IPS-NIHi11 (cell line): ENCODE measurements at regions not wholly inside any gene's neighbourhood (a gene's known extent, or its start where the extent isn't known, plus 50 kb on each side); places are given as distances from the start of the nearest gene placed in this dataset.

Experiments
- DNase-seq: peaks from one replicate; pipeline ENCODE4 v3.0.0; 2012; ENCODE audit warnings: mixed read lengths, low spot score

DNA sequence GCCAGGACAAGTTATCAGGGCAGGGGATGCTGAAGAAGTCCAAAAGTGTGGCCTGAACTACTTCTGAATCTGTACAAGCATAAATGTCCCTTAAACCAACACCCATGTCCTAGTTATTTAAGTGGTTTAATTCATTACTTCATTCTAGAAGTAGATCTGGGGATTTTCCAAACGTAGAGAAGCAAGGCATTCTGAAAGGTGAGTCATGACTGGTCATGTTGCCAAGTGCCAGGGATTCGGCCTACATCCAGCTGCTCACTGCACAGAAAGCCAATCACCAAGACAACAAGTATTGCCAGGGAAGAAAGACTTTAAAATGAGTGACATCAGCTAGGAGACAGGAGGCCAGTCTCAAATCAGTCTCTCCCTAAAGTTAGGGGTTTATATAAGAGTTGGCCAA is 396.6 kb downstream of the GABRB3 start:
- DNase-seq, result no peak

DNA sequence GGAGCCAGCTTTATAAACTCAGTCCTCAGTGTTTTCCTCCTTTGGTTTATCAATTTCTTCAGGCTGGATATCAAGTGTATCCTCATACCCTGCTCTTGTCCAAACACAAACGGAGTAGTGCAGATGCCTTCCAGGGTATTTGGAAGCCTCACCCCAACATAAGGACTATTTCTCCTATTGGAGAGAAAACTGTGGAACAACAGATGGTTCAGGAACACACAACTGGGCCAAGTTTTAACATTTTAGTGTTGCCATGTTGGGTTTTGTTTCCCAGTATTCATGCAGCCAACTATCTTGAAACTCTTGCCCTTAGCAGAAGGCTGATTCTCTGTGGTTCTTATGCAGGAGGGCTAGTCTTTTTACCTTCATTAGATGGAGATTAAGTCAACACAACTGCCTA is 398.1 kb downstream of the GABRB3 start:
- DNase-seq, result no peak

GRCh38 chr15:26372706-26373105 is 400.2 kb downstream of the GABRB3 start:
- DNase-seq, result peak; percentile 31

DNA sequence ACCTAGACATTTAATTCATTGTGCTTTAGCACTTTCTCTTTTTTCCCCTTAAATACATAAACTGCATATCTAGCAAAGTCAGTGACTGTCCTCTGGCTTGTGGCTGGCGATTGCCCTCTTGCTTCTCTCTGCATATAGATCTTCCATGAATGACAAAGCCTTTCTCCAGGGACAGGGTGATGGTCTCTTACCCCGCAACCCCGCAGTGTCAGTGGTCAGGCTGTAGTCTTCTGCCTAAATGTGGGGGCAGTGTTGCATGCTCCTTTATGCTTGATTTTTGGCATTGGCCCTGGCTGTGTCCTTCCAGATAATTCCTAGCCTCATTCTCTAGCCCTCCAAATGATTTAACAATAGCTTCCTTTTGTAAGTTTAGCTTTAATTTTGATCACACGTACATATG is 407.8 kb downstream of the GABRB3 start:
- no peak for DNase-seq

DNA sequence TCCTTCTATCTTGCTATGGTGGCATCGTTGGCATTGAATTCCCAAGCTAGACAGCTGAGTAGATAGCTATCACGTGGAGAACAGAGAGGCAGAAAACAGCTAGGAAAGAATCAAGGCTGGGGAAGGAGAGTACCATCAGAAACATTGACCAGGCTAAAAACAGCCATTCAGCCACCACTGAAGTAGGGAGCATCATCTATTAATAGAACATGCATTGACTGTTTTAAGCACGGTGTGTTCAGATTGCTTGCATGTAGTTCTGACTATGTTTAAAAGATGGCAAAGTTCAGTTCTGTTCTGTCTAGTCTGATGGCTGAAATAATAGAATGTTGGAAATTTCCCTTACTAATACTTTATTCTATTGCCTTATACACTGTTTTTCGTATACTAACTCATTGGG is 413.0 kb downstream of the GABRB3 start:
- DNase-seq, result no peak

GRCh38 chr15:26358708-26359107 is 414.2 kb downstream of the GABRB3 start:
- no peak for DNase-seq

DNA sequence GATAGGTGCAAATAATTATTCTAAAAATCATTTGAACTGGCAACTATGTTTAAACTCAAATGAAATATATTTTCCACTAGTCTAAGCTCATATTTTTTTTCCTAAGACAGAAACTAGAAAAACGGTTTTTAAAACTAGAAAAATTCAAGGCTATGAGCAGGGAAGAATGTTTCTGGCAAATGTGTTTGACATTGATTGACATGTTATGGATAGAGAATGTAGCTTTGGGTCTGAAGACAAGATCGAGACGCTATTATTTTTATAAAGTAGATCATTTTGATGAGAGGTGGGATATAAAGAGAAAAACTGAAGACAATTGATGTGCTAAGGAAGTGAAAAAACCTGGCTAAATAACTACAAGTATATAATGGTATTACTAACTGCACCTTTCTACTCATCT is 415.2 kb downstream of the GABRB3 start:
- no peak for DNase-seq

GRCh38 chr15:26355472-26356074 is 417.3 kb downstream of the GABRB3 start:
- peak; percentile 33 for DNase-seq

- no peak for DNase-seq
These were observed 420.0 kb downstream of the GABRB3 start for GRCh38 chr15:26352909-26353308.

DNA sequence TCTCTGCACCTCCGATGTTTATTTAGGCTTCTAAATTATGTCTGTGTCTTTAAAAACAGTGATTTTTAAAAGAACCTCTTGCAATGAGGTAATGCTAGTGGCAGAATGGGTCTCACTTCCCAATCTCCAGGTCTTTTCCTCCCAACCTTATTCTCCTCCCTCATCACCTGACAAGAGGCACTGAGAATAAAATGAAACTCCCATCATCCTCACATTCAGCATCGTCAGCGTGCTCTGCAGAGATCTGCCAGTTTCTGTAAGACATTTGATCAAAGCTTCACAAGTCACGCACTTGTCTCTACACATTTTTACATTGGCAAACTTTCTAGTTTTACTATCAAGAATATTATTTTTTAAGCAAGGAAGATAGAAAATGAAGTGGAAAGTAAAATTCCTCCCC is 420.5 kb downstream of the GABRB3 start:
- no peak for DNase-seq

DNA sequence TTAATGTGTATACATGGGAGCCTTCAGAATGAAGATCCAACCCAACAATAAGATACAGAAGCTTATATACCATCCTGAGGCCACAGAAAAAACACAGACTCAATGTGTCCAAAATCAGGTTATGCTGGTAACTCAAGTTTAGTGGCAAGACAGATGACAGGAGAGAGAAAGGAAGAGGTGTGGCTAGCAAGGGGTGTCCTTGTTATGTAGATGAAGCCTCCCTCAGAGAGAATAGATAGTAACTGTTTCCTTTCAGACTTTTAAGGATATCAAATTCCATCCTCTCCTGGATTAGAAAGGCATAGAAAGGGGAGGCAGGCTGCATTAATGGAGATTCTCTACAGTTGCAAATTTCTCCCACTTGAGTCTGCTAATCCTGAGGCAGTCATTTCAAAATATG is 447.4 kb downstream of the GABRB3 start:
- peak; percentile 53 for DNase-seq

GRCh38 chr15:26323566-26323965 is 449.3 kb downstream of the GABRB3 start:
- DNase-seq, result peak; percentile 2

GRCh38 chr15:26318689-26319088 is 454.2 kb downstream of the GABRB3 start:
- DNase-seq, result no peak

DNA sequence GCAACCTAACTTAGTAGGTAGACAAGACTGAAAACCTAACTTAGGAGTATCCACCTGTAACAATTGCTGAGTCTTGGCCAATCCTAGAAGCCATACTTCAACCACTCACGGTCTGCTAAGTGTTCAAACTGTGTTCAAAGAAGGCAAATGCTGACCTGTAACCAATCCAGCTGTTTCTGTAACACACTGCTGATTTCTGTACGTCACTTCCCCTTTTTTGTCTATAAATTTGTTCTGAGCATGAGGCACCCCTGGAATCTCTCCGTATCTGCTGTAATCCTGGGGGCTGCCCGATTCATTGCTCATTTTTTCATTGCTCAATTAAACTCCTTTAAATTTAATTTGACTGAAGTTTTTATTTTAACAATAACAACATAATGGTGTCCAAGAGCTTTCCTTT is 451.4 kb upstream of the ATP10A start:
- DNase-seq, result no peak

DNA sequence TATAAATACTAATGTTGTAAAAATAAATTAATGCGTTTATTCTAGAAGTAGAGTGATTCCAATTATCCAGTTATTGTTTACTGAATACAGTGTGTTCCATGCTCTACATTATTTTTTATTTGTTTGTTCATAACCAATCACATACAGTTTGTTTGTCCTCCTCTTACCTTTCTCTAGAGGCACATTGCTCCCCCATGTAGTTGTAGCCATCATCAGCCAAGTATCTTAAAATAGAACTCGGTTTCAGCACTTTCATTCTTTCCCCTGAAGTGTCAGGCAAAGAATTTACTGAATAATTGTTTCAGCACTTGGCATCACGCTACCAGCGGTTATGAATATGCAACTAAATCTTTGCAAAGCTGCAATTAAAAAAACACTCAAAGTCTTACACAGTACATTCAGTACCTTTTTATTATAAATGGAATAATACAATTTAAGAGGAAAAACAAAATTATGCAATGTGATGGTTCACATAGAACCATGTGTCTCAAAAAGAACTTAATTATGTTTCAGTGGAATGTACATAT is 448.6 kb upstream of the ATP10A start:
- no peak for DNase-seq

GRCh38 chr15:26298659-26299170 is 435.6 kb upstream of the ATP10A start:
- no peak for DNase-seq

DNA sequence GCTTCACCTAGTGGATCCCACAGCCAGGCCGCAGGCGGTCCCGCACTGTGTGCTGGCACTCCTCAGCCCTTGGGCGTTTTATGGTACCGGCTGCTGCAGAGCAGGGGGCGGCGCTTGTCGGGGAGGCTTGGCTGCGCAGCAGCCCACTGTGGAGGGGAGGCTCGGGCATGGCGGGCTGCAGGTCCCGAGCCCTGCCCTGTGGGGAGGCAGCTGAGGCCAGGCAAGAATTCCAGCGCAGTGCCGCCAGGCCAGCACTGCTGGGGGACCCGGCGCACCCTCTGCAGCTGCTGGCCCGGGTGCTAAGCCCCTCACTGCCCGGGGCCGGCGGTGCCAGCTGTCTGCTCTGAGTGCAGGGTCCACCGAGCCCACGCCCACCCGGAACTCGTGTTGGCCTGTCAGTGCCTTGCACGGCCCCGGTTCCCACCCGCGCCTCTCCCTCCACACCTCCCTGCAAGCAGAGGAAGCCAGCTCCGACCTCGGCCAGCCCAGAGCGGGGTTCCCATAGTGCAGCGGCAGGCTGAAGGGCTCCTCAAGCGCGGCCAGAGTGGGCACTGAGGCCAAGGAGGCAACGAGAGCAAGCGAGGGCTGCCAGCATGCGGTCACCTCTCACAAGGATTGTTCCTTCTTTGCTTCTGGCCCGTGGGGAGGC is 435.0 kb upstream of the ATP10A start:
- no peak for DNase-seq

- no peak for DNase-seq
These were observed 432.4 kb upstream of the ATP10A start for GRCh38 chr15:26295336-26296085.

- peak; percentile 56 for DNase-seq
These were observed 431.0 kb upstream of the ATP10A start for GRCh38 chr15:26294059-26294689.

DNA sequence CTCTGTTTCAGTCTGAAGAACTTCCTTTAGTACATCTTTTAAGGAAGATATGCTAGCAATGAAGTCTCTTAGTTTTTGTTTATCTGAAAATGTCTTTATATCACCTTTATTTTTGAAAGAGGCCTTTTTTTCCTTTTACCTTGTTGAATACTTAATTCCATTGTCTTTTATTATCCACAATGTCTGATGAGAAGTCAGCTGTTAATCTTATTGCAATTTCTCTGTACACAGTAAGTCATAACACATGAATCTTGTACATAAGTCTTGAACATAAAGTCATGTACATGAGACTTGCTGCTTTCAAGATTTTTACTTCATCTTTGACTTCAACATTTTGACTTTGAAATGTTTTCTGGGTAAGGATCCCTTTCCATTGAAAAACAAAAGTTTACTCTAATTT is 424.3 kb upstream of the ATP10A start:
- no peak for DNase-seq

GRCh38 chr15:26280281-26280680 is 417.2 kb upstream of the ATP10A start:
- no peak for DNase-seq

DNA sequence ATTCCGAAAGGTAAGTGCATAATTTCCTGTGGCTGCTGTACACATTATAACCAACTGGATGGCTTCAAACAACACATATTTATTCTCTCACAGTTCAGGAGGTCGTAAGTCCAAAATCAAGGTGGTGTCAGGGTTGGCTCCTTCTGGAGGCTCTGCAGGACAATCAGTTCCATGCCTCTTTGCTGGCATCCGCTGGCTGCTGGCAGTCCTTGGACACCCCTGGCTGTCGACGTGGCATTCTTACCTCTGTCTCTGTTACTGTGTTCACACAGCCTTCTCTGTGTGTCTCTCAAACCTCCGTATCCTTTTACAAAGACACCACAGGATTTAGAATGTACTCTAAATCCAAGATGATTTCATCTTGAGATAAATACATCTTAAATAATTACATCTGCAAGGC is 398.8 kb upstream of the ATP10A start:
- no peak for DNase-seq

- DNase-seq, result no peak
These were observed 398.3 kb upstream of the ATP10A start for GRCh38 chr15:26261413-26261812.
